HG03135 (cell line): ENCODE measurements at regions not wholly inside any gene's neighbourhood (a gene's known extent, or its start where the extent isn't known, plus 50 kb on each side); places are given as distances from the start of the nearest gene placed in this dataset.
"Not testable (repeated sequence)": the region's sequence is repeated elsewhere in the genome, so short reads cannot be mapped to it uniquely, and the experiment has no call there.

Experiments
- ATAC-seq: cut with Tn5 transposase; IDR thresholded peaks from one replicate; pipeline ENCODE4 v1.9.1; 2021; ENCODE audit warnings: mild to moderate bottlenecking, moderate library complexity; ENCODE audit not compliant: unreplicated experiment

GRCh38 chr2:67895227-67895941 is 167.4 kb downstream of the C1D start:
- no peak for ATAC-seq

- ATAC-seq, result no peak
Observed at GRCh38 chr2:67896076-67896475, 166.7 kb downstream of the C1D start.

GRCh38 chr2:67896476-67896875 is 166.3 kb downstream of the C1D start:
- no peak for ATAC-seq

- ATAC-seq, result no peak
Observed at GRCh38 chr2:67898595-67898994, 164.2 kb downstream of the C1D start.

GRCh38 chr2:67899187-67899586 is 163.6 kb downstream of the C1D start:
- ATAC-seq, result no peak

DNA sequence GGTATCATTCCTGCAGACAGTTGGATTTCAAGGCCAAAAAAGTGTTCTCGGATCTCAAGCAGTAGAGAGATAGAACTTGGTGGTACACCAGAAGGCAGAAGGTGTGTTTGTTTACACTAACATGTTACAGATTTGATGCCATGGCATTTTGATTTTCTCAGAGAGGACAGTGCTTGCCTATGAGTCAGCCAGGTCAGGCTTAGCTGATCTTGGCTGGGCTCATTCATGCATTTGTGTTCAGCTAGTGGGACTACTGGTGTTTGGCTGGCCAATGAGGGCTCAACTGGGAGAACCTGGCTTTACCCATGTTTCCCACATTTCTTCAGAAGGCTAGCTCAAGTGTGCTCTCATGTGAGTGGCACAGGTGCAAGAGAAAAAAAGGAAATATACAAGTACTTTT is 162.0 kb downstream of the C1D start:
- ATAC-seq, result no peak

GRCh38 chr2:67904566-67904965 is 158.2 kb downstream of the C1D start:
- ATAC-seq, result no peak

- no peak for ATAC-seq
Observed at GRCh38 chr2:67904966-67905365, 157.8 kb downstream of the C1D start.

- ATAC-seq, result not testable (repeated sequence)
Observed at GRCh38 chr2:67906547-67906946, 156.3 kb downstream of the C1D start.

GRCh38 chr2:67917332-67918054 is 145.3 kb downstream of the C1D start:
- ATAC-seq, result no peak

DNA sequence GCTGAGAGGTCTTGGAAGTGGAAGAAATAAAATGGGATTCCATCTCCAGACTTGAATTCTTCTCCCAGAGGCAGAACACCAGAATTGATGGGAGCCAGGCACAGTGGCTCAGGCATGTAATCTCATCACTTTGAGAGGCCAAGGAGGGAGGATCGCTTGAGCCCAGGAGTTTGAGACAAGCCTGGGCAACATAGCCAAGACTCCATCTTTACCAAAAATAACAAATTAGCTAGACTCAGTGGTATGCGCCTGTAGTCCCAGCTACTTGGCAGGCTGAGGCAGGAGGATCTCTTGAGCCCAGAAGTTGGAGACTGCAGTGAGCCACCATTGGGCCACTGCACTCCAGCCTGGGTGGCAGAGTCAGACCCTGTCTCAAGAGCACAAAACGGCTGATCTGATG is 144.3 kb downstream of the C1D start:
- ATAC-seq, result no peak

GRCh38 chr2:67919490-67919889 is 143.3 kb downstream of the C1D start:
- ATAC-seq, result no peak

- ATAC-seq, result no peak
Observed at GRCh38 chr2:67922080-67922785, 140.6 kb downstream of the C1D start.

- no peak for ATAC-seq
Observed at GRCh38 chr2:67923696-67924095, 139.1 kb downstream of the C1D start.

DNA sequence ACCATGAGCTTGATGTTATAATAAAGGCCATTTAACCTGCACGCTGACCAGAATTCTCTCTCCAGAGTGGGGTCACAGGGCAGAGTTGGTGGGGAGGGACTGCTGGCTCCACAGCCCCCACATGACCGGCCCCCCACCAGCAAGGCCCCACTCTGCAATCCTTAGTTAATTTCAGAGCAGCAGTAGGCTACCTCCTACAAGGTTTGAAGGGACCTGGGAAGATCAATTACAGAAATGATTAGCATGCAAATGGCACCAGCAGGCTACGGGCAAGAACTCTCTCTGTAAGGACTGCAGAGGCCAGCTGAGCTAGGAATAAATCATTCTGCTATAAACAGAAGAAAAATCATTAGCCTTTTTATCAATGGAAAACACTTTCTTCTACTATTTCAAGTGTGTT is 135.3 kb downstream of the C1D start:
- no peak for ATAC-seq

DNA sequence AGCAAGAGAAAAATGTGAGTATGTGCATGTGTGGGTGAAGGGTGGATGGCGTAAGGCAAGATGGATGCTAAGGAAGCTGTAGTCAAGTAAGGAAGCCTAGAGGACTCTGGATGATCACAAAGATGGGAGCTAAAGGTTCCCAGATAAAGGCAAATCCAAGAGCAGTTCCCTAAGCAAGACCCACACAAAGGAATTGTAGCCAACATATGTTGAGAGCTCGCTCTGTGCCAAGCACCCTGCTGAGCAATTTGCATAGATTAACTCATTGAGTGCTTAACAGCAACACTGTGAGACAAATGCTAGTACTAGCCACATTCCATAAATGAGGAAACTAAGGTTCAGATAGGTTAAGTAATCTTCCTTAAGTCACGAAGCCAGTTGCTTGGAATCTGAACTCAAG is 132.6 kb downstream of the C1D start:
- ATAC-seq, result no peak

GRCh38 chr2:67936969-67937368 is 125.8 kb downstream of the C1D start:
- ATAC-seq, result no peak

GRCh38 chr2:67938053-67938452 is 124.8 kb downstream of the C1D start:
- no peak for ATAC-seq

DNA sequence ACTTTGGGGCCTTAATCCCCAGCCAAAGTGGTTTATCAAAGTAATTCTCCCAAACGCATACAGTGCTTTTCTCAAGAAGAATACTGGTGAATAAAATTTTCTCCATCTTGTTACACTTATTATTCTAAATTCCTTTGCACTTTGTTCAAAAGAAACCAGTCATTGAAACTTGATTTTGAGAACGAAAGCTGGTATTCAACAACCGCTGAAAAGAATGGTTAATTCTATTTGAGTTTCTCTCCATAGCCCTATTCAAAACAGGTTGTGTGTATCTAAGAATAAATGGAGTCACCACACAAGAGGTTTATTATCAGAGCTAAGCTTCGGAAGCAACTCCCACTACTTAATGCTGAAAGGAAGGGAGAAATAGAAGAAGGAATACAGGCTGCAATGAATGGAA is 117.7 kb downstream of the C1D start:
- no peak for ATAC-seq

DNA sequence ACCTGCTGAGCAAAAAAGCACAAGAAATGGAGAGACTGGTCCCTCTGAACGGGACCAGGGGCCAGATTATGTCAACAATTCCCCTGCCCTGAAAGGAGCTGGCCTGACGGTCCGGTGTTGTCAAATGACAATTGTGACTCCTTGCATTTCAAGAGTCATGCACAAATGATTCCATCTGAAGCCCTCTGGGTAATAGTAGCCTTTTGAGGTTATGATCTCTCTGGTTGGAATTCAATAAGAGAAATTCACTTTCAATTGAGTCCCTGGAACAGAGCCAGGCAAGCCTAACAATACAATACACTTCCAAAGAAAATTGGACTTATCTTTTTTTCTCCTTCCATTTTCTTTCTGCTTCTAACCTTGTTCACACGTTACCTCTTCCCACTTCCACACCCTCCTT is 116.9 kb downstream of the C1D start:
- no peak for ATAC-seq

DNA sequence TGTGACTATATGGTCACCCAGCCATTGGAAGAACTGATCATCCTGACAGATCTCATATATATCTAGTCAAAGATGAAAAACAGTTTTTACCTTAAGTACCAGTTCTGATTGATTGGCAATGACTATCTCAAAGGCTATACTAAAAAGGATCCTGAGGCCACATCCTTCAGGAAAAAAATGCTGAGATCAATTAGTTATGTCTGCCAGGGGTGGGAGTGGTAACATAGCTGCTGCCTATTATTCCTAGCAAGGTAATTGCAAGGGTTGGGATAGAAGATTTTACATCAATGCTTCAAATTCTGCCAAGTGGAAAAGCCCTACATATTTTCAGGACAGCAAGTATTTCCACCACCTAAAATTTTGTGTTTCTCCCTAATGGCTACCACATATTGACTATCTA is 114.7 kb downstream of the C1D start:
- ATAC-seq, result no peak

DNA sequence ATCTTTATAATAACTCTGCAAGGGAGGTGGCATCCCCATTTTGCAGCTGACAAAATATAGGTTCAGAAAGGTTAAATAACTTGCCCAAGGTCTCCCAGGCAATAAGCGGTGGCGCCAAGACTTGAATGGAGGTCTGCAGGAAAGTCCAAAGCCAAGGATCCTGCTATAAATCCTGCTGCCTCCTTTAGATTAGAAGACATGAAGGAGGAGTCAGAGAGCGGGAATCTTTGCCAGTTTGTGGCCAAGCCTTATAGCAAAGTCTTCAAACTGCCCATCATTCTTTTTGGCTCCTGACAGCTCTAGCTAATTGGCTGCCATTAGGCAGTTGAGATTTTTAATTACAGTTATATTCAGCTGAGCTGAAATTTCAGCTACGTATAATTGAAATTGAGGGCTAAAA is 114.3 kb downstream of the C1D start:
- ATAC-seq, result no peak
